Left ventricle myocardium superior (tissue), 1 donor: ENCODE measurements at regions not wholly inside any gene's neighbourhood (a gene's known extent, or its start where the extent isn't known, plus 50 kb on each side); places are given as distances from the start of the nearest gene placed in this dataset.

Experiments
- ATAC-seq: fragments of 200-7000 bp; cut with Tn5 transposase; one replicate; pipeline ENCODE4 v1.9.1; 2020; ENCODE audit warnings: mild to moderate bottlenecking, moderate library complexity
- DNase-seq: peaks from one replicate; pipeline ENCODE4 v3.0.0-alpha.2; 2020
- intact Hi-C: fragments of 100-400 bp; cut with micrococcal nuclease; formaldehyde crosslinking; loops from one replicate; pipeline ENCODE4 v1.11.0; 2022
- donor health status: DM: no; HTN: yes; CAD: no; lungs with severe emphysema.

- intact Hi-C loops, result no loop called here
- no peak for DNase-seq
- no peak for ATAC-seq
These were observed 300.1 kb upstream of the SLC8A1 start for GRCh38 chr2:40751981-40752380.

GRCh38 chr2:40752796-40753195 lies 300.9 kb upstream of the SLC8A1 start:
- ATAC-seq (peak; percentile 36), DNase-seq (no peak)
- intact Hi-C loops, result no loop called here

GRCh38 chr2:40754912-40755311 lies 303.0 kb upstream of the SLC8A1 start:
- intact Hi-C loops, result no loop called here
- DNase-seq (no peak), ATAC-seq (no peak)

GRCh38 chr2:40758401-40759155 lies 306.7 kb upstream of the SLC8A1 start:
- intact Hi-C loops, result no loop called here

GRCh38 chr2:40760071-40760666 lies 308.3 kb upstream of the SLC8A1 start:
- DNase-seq (peak; percentile 26), ATAC-seq (peak; percentile 93)
- intact Hi-C loops, result loop anchor here (5.0 kb wide), 1 partner anchor 848 kb away; no protein-coding TSS in a partner anchor

More at GRCh38 chr2:40758401-40759155, 306.7 kb upstream of the SLC8A1 start:
- no peak for DNase-seq
- peak; percentile 52 for ATAC-seq

- no peak for DNase-seq
- no peak for ATAC-seq
- intact Hi-C loops, result no loop called here
These were observed 321.4 kb upstream of the SLC8A1 start for GRCh38 chr2:40773291-40773690.

- ATAC-seq, result no peak
- DNase-seq, result no peak
- intact Hi-C loops, result no loop called here
These were observed 331.8 kb upstream of the SLC8A1 start for GRCh38 chr2:40783704-40784103.

- DNase-seq (no peak), ATAC-seq (no peak)
- intact Hi-C loops, result no loop called here
These were observed 334.7 kb upstream of the SLC8A1 start for GRCh38 chr2:40786636-40787035.

- intact Hi-C loops, result no loop called here
- DNase-seq (no peak), ATAC-seq (no peak)
These were observed 345.2 kb upstream of the SLC8A1 start for GRCh38 chr2:40797120-40797519.

- ATAC-seq, result no peak
- intact Hi-C loops, result no loop called here
- DNase-seq, result no peak
These were observed 352.0 kb upstream of the SLC8A1 start for GRCh38 chr2:40803900-40804299.

GRCh38 chr2:40809156-40809555 lies 357.3 kb upstream of the SLC8A1 start:
- intact Hi-C loops, result no loop called here
- ATAC-seq, result no peak
- DNase-seq, result no peak

- ATAC-seq, result no peak
- intact Hi-C loops, result no loop called here
- no peak for DNase-seq
These were observed 362.7 kb upstream of the SLC8A1 start for GRCh38 chr2:40814616-40815015.

- ATAC-seq (no peak), DNase-seq (no peak)
- intact Hi-C loops, result no loop called here
These were observed 368.4 kb upstream of the SLC8A1 start for GRCh38 chr2:40820319-40820718.

- no peak for ATAC-seq
- intact Hi-C loops, result no loop called here
- no peak for DNase-seq
These were observed 371.6 kb upstream of the SLC8A1 start for GRCh38 chr2:40823478-40823877.

- intact Hi-C loops, result no loop called here
- ATAC-seq (peak; percentile 89), DNase-seq (no peak)
These were observed 372.4 kb upstream of the SLC8A1 start for GRCh38 chr2:40824278-40824677.

- no peak for DNase-seq
- intact Hi-C loops, result no loop called here
- ATAC-seq, result no peak
These were observed 375.5 kb upstream of the SLC8A1 start for GRCh38 chr2:40827392-40827791.

GRCh38 chr2:40831321-40831873 lies 379.5 kb upstream of the SLC8A1 start:
- DNase-seq (no peak), ATAC-seq (no peak)
- intact Hi-C loops, result no loop called here

- DNase-seq (no peak), ATAC-seq (no peak)
- intact Hi-C loops, result no loop called here
These were observed 390.0 kb upstream of the SLC8A1 start for GRCh38 chr2:40841856-40842255.

GRCh38 chr2:40844353-40845277 lies 392.7 kb upstream of the SLC8A1 start:
- no peak for DNase-seq
- no peak for ATAC-seq
- intact Hi-C loops, result no loop called here

GRCh38 chr2:40851661-40852060 lies 399.8 kb upstream of the SLC8A1 start:
- DNase-seq (no peak), ATAC-seq (no peak)
- intact Hi-C loops, result no loop called here
